Embryonic facial prominence (tissue), 1 donor: ENCODE measurements at regions not wholly inside any gene's neighbourhood (a gene's known extent, or its start where the extent isn't known, plus 50 kb on each side); places are given as distances from the start of the nearest gene placed in this dataset.

ENCODE experiments used
- DNase-seq: peaks from one replicate; pipeline ENCODE4 v3.0.0-alpha.2; 2016; ENCODE audit errors: extremely low spot score

GRCh38 chrX:43016021-43016420, 238.1 kb upstream of the PPP1R2C start:
- DNase-seq, result no peak

DNA sequence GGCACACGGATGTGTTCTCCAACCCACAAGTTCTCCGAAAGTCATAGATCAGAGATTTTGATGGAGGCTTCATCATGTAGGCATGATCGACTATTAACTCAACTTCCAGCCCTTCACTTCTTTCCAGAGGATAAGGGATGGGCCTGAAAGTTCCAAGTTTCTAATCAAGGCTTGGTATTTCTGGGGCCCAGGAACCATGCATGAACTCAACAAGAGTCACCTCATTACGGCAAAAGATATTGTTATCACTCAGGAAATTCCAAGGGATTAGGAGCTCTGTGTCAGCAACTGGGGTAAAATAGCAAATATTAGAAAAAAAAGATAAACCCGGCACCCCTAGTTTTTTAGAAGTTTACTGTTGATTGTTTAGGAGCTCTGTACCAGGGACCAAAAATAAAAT, 240.1 kb upstream of the PPP1R2C start:
- DNase-seq, result no peak

DNA sequence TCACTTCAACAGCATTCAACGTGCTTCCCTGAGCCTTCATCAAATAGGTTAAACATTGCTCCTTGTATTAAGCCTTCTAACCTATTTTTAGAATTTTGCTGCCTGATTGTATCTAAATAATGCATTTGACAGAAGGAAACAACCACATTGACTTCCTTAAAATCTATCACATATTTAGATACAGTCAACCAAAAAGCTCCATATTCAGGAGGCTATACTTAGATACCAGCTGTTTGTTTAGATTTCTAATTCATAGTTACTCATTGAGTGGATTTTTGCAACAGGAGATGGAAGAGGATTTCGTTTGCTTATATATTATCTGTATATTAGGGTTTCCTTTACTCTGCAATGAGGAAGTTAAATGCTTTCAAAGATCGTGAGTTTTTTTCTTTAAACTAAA, 241.1 kb upstream of the PPP1R2C start:
- no peak for DNase-seq

DNA sequence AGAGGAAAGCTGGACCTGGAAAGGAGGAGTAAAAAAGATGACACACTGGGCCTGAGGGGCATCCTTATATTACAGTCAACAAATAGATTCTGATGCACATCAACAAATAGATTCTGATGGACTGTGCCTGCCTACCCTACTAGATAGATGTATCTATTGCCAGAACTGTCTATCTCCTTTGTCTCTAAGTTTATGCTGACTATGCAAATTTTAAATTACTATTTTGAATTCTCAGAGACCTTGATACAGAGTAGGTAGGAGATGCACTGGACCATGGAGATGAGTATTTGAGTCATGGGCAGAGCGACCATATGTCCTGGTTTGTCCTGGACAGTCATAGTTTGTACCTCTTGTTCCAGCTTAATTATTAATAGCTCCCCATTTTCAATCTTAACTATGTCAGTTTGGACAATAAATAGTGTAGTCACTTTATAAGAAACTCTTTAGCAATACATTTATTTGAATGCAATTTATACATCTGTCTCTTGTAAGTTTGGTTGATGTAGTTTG, 247.9 kb upstream of the PPP1R2C start:
- DNase-seq, result no peak

- no peak for DNase-seq
These were observed 286.1 kb upstream of the PPP1R2C start for GRCh38 chrX:43064096-43064495.

DNA sequence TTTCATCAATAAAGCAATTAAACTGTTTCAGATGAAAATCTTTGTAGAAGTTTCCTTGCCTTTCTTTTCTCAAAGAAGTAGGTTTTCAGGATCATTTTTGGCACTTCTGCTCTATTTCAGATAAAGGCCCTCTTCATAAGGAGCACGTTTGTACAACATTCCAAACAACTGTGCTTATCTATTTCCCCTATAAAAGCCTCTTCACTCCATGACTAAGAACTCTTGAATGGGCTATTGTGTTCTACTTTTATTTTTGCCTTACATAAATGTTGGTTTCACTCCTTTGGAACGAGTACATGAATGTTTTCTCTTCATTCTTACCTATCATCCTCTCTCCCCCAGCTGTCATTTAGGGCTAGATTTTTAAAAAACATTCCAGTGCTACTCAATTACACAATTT, 288.0 kb upstream of the PPP1R2C start:
- DNase-seq, result no peak

- no peak for DNase-seq
These were observed 290.7 kb upstream of the PPP1R2C start for GRCh38 chrX:43068639-43069038.

- DNase-seq, result no peak
These were observed 305.1 kb upstream of the PPP1R2C start for GRCh38 chrX:43083016-43083415.

DNA sequence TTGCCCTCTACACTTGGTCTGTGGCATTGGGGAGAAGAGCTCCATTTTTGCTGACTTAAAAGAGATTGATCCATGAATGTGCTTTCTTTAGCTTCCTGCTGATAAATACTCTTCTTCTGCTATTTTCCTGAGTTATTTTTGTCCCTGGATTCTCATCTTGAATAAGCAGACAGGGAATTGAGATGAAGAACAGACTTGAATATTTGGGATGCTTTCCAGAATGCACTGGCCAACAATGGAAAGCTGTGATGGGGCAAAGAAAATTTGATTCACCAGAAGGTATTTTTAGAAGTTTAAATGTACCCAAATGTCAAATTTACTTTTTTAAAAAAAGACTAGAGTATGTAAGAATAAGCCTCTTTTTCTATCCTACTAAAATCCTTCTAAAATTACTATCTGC, 309.9 kb upstream of the PPP1R2C start:
- DNase-seq, result no peak

- no peak for DNase-seq
These were observed 318.9 kb upstream of the PPP1R2C start for GRCh38 chrX:43096830-43097229.

- DNase-seq, result no peak
These were observed 328.0 kb upstream of the PPP1R2C start for GRCh38 chrX:43106009-43106408.

DNA sequence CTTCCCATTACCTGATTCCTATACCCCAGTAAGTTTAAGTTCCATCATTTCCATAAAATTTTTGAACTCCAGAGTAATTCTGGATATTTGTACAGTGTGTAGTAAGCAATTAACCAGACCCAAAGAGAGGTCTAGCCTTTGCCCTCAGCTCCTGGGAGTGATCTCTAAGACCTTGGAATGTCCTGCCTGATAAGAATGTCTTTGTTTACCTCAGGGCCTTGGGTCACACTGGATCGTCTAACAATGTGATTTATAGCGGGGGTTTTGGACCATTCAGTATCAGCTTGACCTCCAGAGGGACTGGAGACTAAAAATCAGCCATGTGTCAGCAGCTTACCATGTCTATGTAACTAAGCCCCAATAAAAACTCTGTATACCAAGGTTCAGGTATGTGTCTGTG, 330.9 kb upstream of the PPP1R2C start:
- no peak for DNase-seq

GRCh38 chrX:43121637-43122036, 343.7 kb upstream of the PPP1R2C start:
- no peak for DNase-seq

- no peak for DNase-seq
These were observed 361.7 kb upstream of the PPP1R2C start for GRCh38 chrX:43139645-43140044.

- DNase-seq, result no peak
These were observed 362.6 kb upstream of the PPP1R2C start for GRCh38 chrX:43140582-43140981.

DNA sequence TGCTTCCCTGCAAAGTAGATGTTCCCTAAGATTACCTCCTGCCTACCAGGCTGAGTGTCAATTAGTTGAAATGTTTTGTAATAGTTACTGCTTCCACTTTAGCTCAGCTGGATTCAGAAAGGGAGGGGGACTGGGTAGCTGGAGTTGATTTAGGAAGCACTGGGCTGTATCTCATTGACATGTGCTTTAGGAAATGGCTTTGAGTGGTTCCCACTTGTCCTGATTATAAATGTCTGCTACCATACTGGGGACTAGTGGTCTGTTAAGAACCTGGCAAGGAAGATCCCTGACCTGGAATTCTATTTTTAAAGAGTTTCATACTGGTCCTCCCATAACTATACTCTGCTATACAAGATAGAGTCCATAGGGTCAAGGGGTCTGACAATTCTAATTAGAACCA, 363.9 kb upstream of the PPP1R2C start:
- DNase-seq, result no peak

- DNase-seq, result no peak
These were observed 370.3 kb upstream of the PPP1R2C start for GRCh38 chrX:43148305-43148704.

- no peak for DNase-seq
These were observed 387.5 kb upstream of the PPP1R2C start for GRCh38 chrX:43165343-43165920.

DNA sequence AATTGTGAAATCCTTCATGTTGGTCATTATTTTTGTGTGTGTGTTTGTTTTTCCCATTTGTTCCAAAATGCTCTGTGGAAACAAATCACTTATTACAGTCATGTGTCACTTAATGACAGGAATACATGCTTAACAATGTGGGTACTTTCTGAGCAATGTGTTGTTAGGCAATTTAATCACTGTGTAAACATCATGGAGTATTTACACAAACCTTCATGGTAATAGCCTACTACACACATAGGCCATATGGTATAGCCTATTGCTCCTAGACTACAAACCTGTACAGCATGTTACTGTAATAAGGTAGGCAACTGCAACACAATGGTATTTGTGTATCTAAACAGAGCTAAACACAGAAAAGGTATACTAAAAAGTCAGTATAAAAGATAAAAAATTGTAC, 388.9 kb upstream of the PPP1R2C start:
- no peak for DNase-seq

GRCh38 chrX:43175434-43175833, 397.5 kb upstream of the PPP1R2C start:
- no peak for DNase-seq

DNA sequence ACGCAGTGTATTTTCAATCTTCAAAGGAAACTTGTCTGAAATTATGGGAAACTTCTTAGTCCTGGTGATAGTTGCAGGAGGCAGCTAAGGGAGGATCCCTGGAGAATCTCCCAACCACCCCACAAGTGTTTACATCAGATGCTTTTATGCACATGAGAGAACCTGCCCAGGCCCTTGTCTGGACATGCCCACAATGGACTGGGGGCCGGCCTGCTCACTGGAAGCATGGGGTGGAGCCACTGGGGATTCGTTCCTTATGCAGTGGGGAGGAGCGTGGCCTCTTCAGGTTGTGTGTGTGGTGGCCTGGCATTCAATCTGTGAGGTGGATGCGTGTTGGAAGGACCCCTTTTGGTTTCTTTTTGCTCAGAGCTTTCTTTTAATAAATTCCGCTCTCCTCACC, 398.7 kb upstream of the PPP1R2C start:
- DNase-seq, result no peak

DNA sequence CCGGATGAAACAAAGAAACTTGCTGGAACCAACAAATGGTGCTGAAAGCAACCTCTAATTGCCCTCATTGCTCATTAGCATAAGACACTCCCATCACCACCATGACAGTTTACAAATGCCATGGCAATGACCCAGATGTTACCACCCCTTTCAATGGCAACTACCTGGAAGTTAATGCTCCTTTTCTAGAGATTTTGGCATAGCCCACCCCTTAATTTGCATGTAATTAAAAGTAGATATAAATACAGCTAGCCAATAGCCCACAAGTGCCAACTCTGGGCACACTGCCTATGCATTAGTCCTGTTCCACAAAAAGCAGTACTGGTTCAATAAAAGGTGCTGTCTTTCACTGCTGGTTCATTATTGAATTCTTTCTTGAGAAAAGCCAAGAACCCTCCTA, 410.3 kb upstream of the PPP1R2C start:
- no peak for DNase-seq

DNA sequence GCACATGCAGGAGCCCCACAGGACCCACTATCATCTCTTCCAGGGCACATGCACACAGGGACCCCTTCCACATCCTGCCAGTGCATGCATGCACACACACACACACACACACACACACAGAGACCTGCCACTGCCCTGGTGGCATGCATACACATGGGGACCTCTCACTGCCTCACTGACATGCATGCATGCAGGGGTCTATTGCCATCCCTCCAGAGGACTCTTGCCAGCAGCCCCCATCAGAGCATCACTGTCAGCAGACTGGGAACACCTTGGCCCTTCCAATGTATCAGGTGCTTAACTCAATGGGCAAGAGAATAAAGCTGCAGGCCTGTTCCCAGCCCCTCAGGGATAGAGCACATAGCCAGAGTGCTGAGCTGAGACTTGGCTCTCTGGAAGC, 433.6 kb upstream of the PPP1R2C start:
- DNase-seq, result no peak

- no peak for DNase-seq
These were observed 437.9 kb upstream of the MAOA start for GRCh38 chrX:43218198-43218597.
